ENCODE measurements at regions not wholly inside any gene's neighbourhood (a gene's known extent, or its start where the extent isn't known, plus 50 kb on each side); places are given as distances from the start of the nearest gene placed in this dataset.

DNA sequence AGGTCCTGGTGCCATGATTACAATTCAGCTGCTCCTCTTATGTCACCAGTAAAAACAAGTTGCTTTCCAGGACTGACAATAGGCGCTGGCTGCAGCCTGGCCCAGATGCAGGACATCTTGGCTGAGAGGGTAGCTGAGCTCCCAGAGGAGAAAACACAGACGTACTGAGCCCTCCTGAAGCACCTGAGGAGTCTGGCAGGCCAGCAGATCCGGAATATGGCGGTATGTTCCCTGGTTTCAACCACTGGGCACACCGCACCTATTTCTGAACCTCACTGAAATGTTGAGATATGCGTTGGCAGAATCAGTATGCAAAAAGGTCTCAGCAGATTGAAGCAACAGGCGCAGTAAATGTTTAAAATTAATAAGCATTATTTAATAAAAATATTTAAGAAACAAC is 73.1 kb upstream of the BZW1 start:
- DNase-seq: no peak
- WGBS, 3 donors: 91 to 99% (median 94%) methylated on average over 7 of the region's 7 CpGs
- intact Hi-C loops (cut with DNase I): no loop called here
- Histone ChIP-seq H3K27me3 (no peaks in the 10 kb centered on the region), H3K4me1 (ENCODE audit: insufficient read depth) (peaks cover 15% of the 10 kb centered on the region), H3K27ac (no peak overlapping the region), H3K9me3 (no peaks in the 10 kb centered on the region), H3K4me3 (no peak overlapping the region), H3K36me3 (no peaks in the 10 kb centered on the region)
- TF ChIP-seq EP300 (IDR thresholded peaks at IDR 0.05) (no peak), POLR2A (IDR thresholded peaks at IDR 0.05) (no peak)
- TF ChIP-seq, protein P1, sequence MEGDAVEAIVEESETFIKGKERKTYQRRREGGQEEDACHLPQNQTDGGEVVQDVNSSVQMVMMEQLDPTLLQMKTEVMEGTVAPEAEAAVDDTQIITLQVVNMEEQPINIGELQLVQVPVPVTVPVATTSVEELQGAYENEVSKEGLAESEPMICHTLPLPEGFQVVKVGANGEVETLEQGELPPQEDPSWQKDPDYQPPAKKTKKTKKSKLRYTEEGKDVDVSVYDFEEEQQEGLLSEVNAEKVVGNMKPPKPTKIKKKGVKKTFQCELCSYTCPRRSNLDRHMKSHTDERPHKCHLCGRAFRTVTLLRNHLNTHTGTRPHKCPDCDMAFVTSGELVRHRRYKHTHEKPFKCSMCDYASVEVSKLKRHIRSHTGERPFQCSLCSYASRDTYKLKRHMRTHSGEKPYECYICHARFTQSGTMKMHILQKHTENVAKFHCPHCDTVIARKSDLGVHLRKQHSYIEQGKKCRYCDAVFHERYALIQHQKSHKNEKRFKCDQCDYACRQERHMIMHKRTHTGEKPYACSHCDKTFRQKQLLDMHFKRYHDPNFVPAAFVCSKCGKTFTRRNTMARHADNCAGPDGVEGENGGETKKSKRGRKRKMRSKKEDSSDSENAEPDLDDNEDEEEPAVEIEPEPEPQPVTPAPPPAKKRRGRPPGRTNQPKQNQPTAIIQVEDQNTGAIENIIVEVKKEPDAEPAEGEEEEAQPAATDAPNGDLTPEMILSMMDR (IDR thresholded peaks at IDR 0.05): no peak

DNA sequence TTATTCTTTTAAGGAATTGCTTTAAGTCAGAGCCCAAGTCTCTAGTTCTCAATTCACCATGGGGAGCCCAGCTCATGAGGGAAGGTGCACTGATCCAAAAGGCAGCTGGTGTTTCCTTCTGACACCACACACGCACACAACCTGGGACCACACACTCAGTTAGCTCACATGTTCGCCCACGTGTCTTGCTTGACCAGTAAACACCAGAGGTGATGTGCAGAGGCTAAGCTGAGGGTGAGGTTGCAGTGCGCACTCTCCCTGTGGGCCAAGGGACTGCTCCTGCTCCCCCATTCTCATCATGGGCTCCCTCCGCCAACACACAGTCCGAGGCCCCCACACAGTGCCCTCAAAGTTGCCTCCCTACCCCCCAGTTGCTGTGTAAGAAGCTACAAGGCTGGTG is 70.8 kb upstream of the BZW1 start:
- Histone ChIP-seq H3K27me3 (no peaks in the 10 kb centered on the region), H3K4me1 (ENCODE audit: insufficient read depth) (peaks cover 15% of the 10 kb centered on the region), H3K9me3 (no peaks in the 10 kb centered on the region), H3K36me3 (no peaks in the 10 kb centered on the region), H3K27ac (peak overlapping the region; percentile 12 to 73), H3K4me3 (no peak overlapping the region)
- WGBS, 3 donors: 87 to 92% (median 92%) methylated on average over 5 to 6 of the region's 6 CpGs
- intact Hi-C loops (cut with DNase I): loop anchor here in 1 of 4 donors (10.0 kb wide), 1 partner anchor 54 kb away; no protein-coding TSS in a partner anchor
- TF ChIP-seq, protein P1 (IDR thresholded peaks at IDR 0.05): no peak
- TF ChIP-seq EP300 (IDR thresholded peaks at IDR 0.05): no peak
- no peak for TF ChIP-seq POLR2A (IDR thresholded peaks at IDR 0.05)
- DNase-seq: no peak

DNA sequence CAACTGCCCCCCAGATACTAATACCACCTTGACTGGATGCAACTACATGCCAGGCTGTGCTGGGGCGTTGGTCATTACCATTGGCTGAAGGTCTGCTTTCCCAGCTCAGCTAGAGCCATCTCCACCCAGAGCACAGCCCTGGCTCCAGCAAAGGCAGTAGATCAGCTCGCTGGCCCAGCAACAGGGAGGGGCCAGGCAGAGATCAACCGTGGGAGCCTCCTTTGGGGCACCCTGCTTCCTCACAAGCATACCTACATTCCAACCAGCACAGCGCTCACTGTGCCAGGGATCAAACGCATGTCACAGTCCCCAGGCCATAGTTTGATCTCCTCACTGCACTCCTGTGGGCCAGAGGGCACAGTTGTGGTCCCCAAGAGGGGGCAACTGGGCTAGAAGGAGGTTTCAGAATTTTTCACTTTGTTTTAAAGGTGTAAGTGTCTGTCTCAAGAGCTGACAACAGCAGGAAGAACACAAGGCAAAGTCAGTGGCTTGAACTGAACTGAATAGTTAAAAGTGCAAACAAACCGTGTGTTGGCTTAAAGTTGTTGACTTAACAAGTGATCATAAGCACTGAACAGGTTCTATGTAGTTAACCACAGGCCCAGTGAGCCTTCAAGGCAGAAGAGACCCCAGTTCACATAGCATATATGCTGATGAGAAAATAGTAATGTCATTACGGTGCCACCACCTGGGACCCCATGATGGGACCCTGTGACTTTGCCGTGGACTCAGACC is 70.1 kb upstream of the BZW1 start:
- Histone ChIP-seq H3K4me3 (no peak overlapping the region), H3K27ac (peak overlapping the region; percentile 60 to 73), H3K36me3 (no peaks in the 10 kb centered on the region), H3K27me3 (no peaks in the 10 kb centered on the region), H3K4me1 (ENCODE audit: insufficient read depth) (peaks cover 15% of the 10 kb centered on the region), H3K9me3 (no peaks in the 10 kb centered on the region)
- no peak for DNase-seq
- TF ChIP-seq EP300 (IDR thresholded peaks at IDR 0.05) (no peak), POLR2A (IDR thresholded peaks at IDR 0.05) (no peak)
- TF ChIP-seq, protein P1 (IDR thresholded peaks at IDR 0.05): no peak
- intact Hi-C loops (cut with DNase I): loop anchor here in 1 of 4 donors (10.0 kb wide), 1 partner anchor 53 kb away; no protein-coding TSS in a partner anchor
- WGBS, 3 donors: 57 to 63% (median 59%) methylated on average over 8 of the region's 8 CpGs

DNA sequence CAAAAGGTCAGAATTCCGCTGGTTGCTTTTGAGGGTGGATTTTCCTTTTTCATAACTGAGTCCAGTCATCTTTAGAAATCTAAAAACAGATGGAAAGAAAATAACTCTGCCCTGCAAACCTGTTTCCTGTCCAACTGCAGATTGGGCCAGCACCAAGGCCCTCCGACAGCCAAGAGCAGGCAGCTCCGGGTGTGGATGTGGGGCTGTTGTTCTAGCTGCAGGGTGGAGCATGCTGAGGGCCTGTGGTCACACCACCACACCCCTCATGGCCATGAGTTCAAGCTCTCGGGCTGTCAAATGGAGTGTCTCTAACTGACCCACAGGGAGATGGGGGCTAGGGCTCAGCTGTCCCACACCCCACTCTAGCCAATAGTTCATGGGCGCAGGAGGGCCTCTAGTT is 69.3 kb upstream of the BZW1 start:
- H3K9me3 ChIP-seq: no peaks in the 10 kb centered on the region
- intact Hi-C loops (cut with DNase I): loop anchor here in 1 of 4 donors (10.0 kb wide), 1 partner anchor 52 kb away; no protein-coding TSS in a partner anchor
- H3K4me3 ChIP-seq: no peak overlapping the region
- peak overlapping the region in 1 of 2 donors; percentile 73 for H3K27ac ChIP-seq
- DNase-seq: peak; percentile 53 to 71 (median 64)
- TF ChIP-seq, protein P1 (IDR thresholded peaks at IDR 0.05): no peak
- TF ChIP-seq EP300 (IDR thresholded peaks at IDR 0.05): no peak
- no peak for TF ChIP-seq POLR2A (IDR thresholded peaks at IDR 0.05)
- H3K27me3 ChIP-seq: no peaks in the 10 kb centered on the region
- H3K36me3 ChIP-seq: no peaks in the 10 kb centered on the region
- H3K4me1 ChIP-seq (ENCODE audit: insufficient read depth): peaks cover 15% of the 10 kb centered on the region
- WGBS, 3 donors: 28 to 32% (median 29%) methylated on average over 5 of the region's 5 CpGs

Measured in ovary (tissue), 7 donors.